ENCODE measurements at regions not wholly inside any gene's neighbourhood (a gene's known extent, or its start where the extent isn't known, plus 50 kb on each side); places are given as distances from the start of the nearest gene placed in this dataset.

DNA sequence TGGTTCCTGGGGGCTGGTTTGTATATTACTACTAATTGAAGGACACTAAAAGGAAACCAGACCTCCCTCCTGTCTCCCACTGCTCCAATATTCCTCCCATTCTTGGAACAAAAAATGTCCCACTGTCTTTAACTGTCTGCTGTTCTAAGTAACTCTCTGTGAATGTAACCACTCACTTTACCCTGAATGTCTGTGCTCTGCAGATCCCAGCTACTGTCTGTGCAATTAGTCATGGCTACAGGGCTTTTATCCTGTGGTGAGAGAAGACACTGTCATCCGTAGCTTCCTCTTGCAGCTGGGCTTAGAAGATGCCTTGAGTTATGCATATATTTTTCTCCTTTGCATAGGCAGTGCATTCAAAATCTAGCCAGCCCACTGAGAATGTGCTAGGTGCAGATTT is 853.8 kb downstream of the CDH8 start:
- TF ChIP-seq CTCF (IDR thresholded peaks at IDR 0.05; ENCODE audit: low read depth, low read length, poor library complexity, severe bottlenecking), result no peak
- no peak for TF ChIP-seq EZH2phosphoT487 (IDR thresholded peaks at IDR 0.05; ENCODE audit: borderline replicate concordance, low read length)

All from DOHH2 (cell line).